Hematopoietic multipotent progenitor cell treated with erythropoietin and hydrocortisone succinate and interleukin-3 and kit ligand, for 17 days (in vitro differentiated cells): ENCODE measurements at regions not wholly inside any gene's neighbourhood (a gene's known extent, or its start where the extent isn't known, plus 50 kb on each side); places are given as distances from the start of the nearest gene placed in this dataset.

Source experiments
- DNase-seq: peaks from one replicate; pipeline ENCODE4 v3.0.0-alpha.2; 2015; ENCODE audit warnings: low spot score

DNA sequence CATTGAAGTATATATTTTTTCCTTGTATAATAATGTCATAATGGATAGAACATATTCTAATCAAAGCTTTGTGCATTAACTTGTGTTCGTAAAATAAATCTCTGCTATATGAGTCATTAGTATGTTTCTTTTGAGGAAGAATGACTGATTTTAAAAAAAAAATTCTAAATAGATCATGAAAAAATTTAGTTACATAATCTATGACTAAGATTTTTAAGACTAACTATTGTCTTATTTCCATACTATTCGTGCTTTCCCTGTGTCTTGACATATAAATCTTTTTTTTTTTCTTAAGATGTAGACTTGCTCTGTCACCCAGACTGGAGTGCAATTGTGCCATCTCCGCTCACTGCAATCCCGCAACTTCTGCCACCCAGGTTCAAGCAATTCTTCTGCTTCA, 226.1 kb downstream of the DSEL start:
- no peak for DNase-seq

DNA sequence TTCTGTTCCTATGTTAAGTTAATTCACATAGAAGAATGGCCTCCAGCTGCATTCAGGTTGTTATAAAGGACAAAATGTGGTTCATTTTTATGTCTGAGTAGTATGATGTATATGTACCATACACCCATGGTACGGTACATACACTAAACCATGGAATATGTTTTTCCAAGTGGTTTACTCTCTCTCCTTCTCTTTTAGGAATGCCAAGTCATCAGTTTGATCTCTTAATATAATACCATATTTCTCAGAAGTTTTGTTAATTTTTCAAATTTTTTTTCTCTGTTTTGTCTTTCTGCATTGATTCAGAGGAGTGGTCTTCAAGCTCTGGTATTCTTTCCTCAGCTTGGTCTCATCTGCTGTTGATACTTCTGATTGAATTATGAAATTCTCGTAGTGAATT, 230.9 kb downstream of the DSEL start:
- DNase-seq: no peak

DNA sequence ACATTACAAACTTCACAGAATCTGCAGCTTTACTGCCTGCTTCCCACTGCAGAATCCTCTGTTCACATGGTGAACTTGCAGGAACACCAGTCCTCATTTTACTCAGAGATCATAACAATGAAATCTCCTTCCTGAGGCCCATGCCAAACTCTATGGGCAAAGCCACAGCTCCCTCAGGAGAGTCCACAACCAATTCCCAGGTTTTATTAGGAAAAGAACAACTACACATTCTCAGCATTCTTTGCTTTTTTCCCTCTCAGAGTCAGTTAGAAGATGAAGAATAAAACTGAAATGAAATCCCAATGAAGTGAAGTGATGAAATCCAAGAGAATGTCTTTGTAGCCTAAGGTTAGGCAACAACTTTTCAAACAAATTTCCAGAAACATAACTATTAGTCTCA, 233.7 kb downstream of the DSEL start:
- DNase-seq: no peak

DNA sequence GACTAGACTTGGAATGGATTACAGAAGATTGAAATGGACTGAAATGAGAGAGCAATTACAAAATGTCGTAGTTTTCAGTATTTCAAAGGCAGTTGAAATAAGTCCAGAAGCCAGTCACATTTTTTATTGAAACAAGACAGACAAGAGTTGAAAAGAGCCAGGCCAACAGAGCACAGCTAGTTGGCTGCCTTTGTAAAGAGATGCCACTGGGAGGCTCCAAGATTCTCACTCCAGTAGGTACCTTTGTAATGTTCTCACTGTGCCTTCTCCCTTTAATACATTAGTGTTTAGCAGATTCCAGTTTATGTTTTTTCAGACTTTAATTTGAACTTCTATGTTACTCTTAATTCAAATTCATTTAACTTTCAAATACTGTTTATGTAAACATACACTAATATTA, 234.8 kb downstream of the DSEL start:
- DNase-seq: no peak

DNA sequence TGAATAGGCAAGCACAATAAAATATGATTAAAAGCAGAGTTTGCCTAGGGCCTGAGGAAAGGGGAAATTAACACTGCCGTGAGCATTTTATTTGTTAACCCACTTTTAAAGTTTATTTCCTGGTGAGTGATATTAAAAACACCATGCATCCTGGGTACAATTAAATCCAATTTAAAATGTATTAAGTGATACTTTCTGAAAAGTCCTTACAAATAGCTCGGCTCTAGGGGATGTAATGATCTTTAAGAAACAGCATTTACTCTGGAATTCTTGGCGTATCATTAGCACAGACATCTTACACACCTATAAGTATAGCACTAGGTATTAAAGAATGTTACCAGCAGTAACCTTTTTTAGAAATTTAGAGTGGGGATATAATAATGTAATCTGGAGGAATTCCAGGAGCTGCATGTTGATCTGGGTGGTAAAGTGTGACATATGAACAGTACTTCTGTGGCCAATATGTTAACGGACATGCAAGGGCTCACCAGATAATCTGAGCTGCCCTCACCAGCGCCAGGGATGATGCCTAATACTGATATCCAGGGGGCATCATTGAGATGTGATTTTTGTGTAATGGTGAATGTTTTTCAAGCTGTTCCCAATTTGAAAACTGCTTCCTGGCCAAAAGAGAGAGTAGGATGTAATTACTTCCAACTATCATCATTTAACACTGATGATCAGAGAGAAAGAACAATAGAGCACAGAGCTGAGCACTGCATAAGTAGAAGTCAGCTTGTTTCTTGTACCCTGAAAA, 235.9 kb downstream of the DSEL start:
- DNase-seq: no peak

DNA sequence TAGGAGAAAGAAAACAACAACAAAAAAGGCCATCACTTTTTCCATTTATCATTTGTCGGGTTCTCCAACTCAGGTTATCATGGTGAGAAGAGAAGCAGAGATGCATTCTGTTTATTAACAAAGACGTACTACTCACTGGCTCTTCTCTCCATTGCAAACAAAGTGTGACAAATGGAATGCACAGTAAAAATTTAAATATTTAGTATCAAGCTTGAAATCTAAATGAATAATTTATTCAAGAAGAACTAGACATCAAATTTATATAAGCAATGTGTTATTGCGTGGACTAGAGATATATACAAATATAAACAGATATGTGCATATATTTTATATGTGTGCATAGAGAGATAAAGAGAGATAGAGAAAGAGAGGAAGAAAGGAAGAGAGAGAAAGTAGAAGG, 236.5 kb downstream of the DSEL start:
- DNase-seq: no peak

DNA sequence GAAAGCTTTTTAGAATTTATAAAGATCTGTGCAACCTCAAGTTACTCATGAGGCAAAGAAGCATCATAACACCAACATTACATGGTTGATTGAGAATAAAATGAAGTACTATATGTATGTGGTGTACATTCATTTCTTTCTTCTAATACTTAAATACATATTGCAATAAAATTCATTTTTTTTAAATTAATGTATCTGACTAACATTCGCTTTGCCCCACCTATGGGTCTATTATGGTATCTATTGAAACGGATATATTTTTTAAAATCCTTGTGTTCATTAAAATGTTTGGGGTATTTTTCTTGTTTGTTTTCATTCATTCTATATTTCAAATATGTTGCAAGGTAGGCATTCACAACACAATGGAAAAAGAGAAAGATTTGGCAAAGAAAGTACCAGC, 237.5 kb downstream of the DSEL start:
- no peak for DNase-seq

DNA sequence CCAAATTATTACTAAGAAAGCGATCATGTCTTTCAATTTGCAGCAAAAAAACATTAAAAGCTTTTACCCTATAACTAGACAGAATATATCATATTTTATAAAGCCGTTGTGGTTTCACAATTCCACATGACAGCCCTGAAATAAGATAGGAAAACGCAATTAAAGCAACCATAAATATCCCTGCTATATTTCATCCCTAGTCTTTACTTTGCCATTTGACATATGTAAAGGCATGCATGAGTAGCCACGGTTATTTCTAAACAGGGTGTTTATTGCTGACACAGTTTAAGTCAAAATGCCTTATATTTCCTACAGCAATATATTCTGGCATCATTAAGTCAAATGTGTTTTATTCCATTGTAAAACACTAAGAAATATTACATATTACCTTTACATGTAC, 239.9 kb downstream of the DSEL start:
- no peak for DNase-seq

DNA sequence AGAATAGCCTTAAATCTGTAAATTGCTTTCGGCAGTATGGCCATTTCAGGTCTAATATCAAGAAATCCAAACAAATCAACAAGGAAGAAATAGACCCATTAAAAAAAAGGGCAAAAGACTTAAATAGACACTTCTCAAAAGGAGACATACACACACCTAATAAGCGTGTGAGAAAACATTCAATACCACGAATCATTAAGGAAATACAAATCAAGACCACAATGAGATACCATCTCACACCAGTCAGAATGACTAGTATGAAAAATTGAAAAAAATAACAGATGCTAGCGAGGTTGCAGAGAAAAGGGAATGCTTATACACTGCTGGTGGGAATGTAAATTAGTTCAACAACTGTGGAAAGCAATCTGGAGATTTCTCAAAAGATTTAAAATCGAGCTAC, 243.2 kb downstream of the DSEL start:
- no peak for DNase-seq

DNA sequence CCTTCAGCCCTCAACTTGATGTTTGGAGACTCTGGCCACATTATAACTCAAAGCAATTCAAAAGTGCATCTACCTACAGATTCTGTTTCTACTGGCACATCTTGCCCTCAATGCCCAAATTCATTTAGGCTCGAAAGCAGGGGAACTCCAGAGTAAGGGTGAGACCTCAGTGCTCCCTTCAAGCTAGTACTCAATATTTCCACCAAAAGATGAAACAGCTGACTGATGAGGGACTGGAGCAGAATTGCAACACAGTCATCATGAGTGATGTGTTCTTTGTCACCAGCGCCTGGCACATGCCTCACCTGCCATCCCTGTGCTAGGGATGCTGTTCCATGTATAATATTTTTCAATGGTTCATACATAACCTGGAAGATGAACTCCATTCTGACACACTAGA, 247.3 kb downstream of the DSEL start:
- no peak for DNase-seq

DNA sequence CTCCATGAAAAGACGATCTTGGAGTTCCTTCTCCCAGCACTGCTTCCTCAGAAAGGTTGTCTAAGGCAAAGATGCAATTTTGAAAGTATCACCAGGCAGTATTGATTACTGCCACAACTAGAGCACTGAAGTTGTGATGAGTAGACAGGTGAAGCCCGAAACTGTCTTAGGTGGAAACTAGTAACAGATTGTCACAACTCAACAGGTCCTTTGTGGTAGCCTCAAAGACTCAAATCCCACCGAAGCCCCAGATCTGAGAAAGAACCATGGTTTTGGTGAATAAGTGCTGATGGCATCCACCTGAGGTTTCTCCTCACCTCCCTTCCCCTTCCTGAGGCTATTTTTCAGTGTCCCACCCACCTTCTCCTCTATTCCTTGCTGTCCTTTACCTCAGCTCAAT, 248.0 kb downstream of the DSEL start:
- no peak for DNase-seq

DNA sequence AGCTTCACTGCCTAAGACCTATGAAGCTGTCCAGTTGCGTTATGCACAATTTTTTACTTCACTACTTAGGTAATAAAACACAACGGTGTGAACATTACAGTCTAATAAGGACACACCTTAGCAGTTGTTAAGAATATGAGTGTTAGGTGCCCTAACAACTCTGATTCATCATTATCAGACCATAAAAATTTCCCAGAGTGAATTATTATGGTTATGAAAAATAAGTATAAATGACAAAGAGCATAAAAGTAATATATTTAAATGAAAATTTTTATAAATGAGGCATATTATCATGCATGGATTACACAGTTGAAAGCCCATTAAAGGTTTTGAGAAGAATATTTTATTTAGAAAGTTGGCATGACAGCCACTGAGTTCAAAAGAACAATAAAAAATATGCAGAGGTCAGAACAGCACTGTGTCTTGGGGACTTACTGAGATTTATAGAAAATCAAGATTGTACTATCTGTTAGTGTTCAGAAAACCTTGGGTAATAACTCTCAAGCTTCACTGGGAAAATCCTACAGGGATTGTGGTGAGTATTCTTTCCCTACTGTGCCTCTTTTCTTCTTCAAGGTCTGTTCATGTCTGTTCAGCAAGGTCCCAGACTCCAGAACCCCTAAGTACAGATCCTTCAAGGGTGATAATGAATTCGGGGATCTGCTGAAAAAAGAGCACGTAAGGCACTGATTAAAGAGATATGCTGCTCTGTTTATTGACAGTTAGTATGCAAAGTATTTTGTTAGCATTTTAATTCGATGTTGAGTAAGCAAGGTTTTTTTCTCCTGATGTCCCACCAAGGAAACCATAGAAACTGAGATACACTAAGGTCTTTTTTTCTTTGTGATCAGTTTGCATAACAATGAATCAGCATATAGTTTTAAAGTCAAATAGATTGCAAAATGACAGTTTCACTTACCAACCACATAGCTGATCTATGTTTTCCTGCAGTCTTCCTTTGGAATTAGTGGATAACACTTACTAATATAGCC, 250.0 kb downstream of the DSEL start:
- no peak for DNase-seq

DNA sequence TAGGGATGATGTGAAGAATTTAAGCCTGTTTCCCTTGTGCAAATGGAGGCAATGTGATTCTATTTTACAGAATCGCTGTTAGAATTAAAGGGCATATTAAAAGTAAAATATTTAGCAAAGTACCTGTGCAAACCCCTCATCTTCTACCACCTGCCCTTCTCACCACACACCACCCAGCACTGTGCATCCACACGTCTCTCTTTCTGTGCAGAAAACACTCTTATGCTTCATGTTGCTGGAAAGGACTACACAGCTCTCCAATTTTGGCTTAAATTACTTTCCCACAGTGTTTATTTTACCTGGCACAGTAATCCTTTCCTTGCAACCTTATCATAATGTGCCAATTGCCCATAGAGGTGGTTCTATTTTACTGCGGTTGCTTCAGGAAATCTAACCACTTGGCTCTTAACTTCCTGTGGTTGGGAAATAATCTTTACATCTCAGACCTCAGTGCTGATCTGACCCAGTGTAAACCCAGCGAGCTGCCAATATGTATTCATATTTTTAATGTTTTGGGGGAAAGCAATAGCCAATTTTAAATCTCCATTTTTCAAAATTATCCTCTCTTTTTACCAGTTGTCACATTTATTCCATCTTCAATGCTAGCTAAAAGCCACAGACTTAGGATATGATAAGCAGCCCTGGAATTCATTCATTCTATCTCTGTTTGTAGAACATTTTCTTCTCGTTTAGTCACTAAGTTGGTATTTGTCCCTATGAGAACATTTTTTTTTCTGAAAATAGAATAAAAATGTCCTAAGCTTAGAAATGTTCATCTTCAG, 250.9 kb downstream of the DSEL start:
- no peak for DNase-seq

DNA sequence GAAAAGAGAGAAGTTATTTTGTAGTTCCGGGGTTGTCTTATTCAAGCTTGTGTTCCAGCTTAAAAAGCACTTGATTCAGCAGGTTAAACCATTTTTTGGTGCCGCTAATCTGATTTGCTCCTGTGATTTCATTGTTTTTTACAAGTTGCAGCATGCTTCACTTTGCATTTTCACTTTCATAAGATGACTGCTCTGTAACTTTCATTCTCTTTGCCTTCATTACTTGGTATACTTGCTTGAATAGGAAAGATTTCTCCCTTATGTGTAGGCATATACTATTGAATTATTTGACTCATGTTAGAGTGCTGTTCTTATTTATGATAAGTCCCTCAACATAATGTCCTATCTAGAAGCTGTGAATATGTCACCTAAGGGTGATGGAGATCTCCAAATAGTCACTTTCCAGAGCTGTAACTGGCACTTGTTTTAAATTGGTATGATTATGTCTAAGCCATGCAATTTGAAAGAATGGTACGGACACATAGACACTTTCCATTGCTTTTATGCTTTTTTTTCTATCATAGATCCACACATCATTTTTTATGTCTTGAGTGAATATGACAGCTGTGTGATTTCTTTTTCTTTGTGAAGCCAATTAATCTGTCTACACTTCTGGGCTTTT, 254.5 kb downstream of the DSEL start:
- DNase-seq: no peak

DNA sequence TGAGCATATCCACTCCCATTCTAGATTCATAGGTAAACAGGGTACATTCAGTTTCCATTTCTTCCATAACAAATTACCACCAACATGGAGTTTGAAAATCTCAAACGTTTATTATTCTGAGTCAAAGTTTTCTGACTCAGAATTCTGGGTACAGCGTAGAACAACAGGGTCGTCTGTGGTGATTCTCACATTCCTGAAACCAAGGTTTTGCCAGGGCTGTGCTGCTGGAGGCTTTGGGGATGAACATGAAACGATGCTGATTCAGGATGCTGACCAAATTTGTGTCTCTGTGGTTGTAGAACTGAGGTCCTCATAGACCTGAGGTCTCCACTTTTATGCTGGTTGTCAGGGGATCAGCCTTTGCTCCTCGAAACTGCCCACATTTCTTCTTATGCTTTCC, 255.7 kb downstream of the DSEL start:
- DNase-seq: no peak

DNA sequence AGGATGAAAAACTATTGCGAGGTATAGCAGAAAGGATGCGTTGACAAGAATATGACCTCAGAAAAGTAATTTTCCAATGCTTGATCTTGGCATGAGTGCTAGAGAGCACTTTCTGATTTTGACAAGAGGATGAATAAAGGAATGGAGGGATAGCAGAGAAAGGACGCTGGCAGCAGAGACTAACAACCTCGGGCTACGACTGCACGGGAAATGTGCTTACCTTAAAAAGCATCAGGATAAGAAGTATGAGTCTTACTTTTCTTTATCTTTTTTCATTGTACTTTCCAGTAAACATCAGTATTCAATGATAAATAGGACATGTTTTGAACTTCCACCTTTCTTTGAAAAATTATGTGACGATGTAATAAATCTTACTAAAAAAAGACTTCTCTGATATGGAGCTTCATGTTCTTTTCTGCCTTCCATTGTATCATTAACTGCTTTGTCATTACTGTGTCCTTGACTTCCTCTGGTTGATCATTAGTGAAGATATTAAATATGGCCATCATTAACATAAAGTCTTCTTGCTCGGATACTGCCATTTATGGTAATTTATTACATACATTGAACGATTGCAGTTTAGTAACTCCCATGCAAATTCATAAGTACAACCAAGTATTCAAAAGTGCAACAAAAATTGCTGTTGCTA, 265.6 kb downstream of the DSEL start:
- DNase-seq: no peak

DNA sequence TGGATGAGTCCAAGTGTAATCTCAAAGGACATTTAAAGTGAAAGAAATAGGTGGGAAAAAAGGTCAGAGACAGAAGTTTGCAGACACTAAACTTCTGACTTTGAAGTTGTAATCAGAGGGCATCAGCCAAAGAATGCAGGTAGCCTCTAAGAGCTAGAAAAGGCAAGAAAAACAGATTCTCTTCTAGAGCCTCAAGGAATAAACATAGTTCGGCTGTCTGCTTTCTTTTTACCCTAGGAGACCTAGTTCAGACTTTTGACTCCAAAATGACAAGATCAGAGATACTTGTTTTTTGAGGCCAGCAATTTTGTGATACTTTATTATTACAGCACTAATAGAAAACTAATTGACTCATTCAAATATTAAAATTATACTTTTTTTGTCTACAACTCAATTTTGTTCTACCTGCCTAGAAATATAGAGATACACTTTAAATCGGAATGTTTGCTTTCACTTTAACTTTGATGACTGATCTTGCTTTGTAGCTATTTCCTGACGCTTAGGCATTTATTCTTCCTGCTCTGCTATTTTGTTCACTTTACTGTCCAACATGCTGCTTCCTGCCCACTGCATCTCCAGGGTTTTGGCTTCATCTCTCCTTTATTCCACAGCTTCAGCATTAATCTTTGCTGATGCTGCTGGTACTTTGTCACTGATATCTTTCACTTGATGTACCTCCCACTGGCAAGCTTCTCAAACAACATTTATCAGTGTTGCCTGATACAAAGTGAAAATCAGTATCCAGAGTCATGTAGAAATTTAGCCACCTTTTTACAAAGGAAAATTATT, 272.5 kb downstream of the DSEL start:
- DNase-seq: no peak

DNA sequence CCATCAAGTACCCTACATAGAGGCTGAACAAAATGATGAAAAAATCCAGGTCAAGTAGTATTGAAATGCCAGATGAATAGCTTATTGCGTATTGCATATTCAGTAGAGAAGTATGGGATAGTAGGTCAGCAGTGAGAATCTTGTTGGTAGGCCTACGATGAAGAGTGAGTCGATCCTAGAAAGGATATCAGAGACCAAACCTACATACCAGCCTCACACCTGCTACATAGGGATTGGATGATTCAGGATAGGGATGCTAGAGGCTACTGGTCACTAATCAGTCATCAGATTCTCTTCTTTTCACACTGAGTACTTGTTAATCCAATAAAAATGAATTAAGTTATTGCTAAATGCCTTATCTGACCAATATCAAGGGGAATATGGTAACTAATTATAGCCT, 274.5 kb downstream of the DSEL start:
- DNase-seq: no peak

DNA sequence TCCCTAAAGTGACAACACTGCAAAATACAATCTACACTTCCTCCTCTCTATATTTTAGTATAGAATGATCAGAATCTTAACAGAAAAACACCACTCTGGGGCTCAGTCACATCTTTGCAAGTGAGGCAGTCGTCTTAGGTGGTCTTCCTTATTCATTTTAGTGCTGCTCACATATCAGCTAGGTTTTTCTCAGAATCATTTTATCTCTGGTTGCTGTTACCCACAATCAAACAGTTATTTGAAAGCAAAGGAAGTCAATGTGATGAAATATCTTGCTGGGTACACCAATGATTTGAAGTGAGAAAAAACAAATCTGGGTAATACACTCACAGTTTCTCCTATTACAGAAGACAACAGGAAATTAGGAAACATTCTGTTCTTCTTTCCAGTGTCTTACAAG, 275.2 kb downstream of the DSEL start:
- no peak for DNase-seq

DNA sequence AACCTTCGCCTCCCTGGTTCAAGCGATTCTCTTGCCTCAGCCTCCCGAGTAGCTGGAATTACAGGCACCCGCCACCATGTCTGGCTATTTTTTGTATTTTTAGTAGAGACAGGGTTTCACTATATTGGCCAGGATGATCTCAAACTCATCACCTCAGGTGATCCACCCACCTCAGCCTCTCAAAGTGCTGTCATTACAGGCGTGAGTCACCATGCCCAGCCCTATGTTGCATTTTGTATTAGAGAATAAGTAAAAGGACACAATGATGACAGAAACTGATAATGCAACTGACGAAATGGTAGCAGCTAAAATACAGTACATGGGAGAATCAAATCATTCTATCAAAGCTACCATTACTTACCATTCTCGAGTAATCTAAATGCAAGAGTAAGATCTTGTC, 276.7 kb downstream of the DSEL start:
- no peak for DNase-seq

DNA sequence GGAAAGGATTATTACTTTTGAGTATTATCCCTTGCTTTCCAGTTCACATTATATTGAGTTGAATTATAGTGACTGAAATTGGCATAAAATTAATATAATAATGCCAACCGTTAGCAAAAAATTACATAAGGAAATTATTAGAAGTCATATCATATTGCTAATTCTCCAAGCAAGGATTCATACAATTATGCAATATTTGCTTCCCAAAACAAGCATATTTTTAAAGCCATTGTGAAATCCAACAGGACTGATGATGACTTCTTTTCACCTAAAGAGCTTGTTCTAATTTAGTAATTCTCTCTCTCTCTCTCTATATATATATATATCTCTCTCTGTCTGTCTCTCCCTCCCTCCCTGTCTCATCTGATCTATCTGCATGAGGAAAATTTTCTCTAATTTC, 283.5 kb downstream of the DSEL start:
- no peak for DNase-seq
